ENCODE measurements at regions not wholly inside any gene's neighbourhood (a gene's known extent, or its start where the extent isn't known, plus 50 kb on each side); places are given as distances from the start of the nearest gene placed in this dataset.

DNA sequence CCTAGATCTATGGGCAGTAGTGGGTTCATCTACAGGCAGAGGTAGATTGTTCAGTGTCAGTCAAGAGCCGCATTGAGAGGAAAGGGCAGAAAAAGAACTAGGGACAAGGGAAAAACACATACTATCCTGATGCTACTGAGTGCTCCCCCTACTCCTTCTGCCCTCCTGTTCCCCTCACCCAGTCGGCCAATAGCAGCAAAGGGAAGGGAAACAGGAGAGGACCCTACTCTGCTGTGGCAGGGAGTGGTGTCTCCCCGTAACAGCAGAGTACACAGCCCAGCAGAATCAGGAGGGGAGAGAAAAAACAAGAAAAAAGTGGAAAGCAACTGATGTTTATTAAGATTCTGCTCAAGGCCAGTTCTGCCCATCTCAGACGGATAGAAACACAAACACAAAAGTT is 136.1 kb upstream of the CCDC150 start:
- peaks cover 4 to 11% of the 10 kb centered on the region in 2 experiments for H3K9me3 ChIP-seq (ENCODE audit: control insufficient read depth in 2 of 2, low read length in 2 of 2)
- Mint-ChIP-seq H3K9me3 (peaks cover 0 to 10% (median 4%) of the 10 kb centered on the region in 7 donors), H3K27me3 (peaks cover 13% of the 10 kb centered on the region), H3K27ac (no peak overlapping the region), H3K4me3 (no peak overlapping the region), H3K36me3 (peaks cover 2% of the 10 kb centered on the region), H3K4me1 (no peaks in the 10 kb centered on the region)
- H3K4me1 ChIP-seq (ENCODE audit: control insufficient read depth, insufficient read depth, low read length, poor library complexity, severe bottlenecking) = no peaks in the 10 kb centered on the region
- no peak overlapping the region for H3K27ac ChIP-seq (ENCODE audit: insufficient read depth, low read length, poor library complexity, severe bottlenecking)
- no peak overlapping the region for H3K4me3 ChIP-seq (ENCODE audit: low read depth, low read length)
- DNase-seq = no peak
- ATAC-seq (ENCODE audit: low read depth in 2 of 2) = no peak
- H3K36me3 ChIP-seq (ENCODE audit: control insufficient read depth, insufficient read depth, low read length) = no peaks in the 10 kb centered on the region
- peaks cover 3% of the 10 kb centered on the region for H3K27me3 ChIP-seq (ENCODE audit: control insufficient read depth, insufficient read depth, low read length)

DNA sequence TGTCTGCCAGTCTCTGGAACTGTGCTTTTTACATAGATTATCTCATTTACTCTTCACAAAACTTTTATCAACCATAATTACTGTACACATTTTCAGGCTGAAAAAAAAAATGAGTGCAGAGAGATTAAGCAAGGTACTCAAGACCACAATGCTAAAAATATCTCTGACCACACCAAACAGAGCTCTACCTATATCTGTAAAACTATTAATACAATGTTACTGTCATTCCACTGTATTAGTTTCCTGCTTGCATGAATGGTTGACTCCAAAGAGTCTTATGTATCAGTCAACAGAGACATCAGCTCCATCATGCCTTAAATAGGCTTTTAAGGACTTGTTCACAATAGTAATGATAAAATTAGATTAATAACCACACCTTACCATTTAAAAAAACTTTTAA is 134.7 kb upstream of the CCDC150 start:
- H3K27ac Mint-ChIP-seq = no peak overlapping the region
- H3K36me3 Mint-ChIP-seq = peaks cover 2% of the 10 kb centered on the region
- no peaks in the 10 kb centered on the region for H3K4me1 ChIP-seq (ENCODE audit: control insufficient read depth, insufficient read depth, low read length, poor library complexity, severe bottlenecking)
- ATAC-seq (ENCODE audit: low read depth in 2 of 2) (no peak), DNase-seq (no peak)
- no peak overlapping the region for H3K27ac ChIP-seq (ENCODE audit: insufficient read depth, low read length, poor library complexity, severe bottlenecking)
- peaks cover 14% of the 10 kb centered on the region for H3K27me3 Mint-ChIP-seq
- no peak overlapping the region for H3K4me3 Mint-ChIP-seq
- H3K9me3 ChIP-seq (ENCODE audit: control insufficient read depth in 2 of 2, low read length in 2 of 2) = peaks cover 0 to 1% of the 10 kb centered on the region in 2 experiments
- H3K27me3 ChIP-seq (ENCODE audit: control insufficient read depth, insufficient read depth, low read length) = peaks cover 3% of the 10 kb centered on the region
- H3K4me1 Mint-ChIP-seq = no peaks in the 10 kb centered on the region
- H3K4me3 ChIP-seq (ENCODE audit: low read depth, low read length) = no peak overlapping the region
- H3K36me3 ChIP-seq (ENCODE audit: control insufficient read depth, insufficient read depth, low read length) = no peaks in the 10 kb centered on the region
- peaks cover 0 to 5% (median 0%) of the 10 kb centered on the region in 7 donors for H3K9me3 Mint-ChIP-seq

DNA sequence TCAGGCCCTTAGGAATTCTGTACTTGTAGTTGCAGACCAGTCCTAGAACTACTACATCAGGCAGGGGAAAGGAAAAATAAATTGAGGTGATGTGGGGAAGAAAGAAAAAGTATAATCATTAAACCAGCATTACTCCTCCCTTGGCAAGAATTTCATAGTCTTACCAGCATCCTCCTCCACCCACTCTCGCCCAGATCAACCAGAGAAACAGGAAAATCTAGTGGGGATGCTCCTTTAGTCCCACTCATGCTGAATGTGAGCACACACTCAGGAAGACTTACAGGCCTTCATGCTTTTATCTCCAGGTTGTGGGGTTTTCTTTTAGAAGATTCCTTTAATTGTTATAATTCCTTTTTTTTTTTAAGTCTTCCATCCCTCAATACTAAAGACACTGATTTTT is 129.3 kb upstream of the CCDC150 start:
- H3K9me3 ChIP-seq (ENCODE audit: control insufficient read depth in 2 of 2, low read length in 2 of 2) = no peaks in the 10 kb centered on the region
- no peaks in the 10 kb centered on the region for H3K4me1 ChIP-seq (ENCODE audit: control insufficient read depth, insufficient read depth, low read length, poor library complexity, severe bottlenecking)
- no peak overlapping the region for H3K27ac ChIP-seq (ENCODE audit: insufficient read depth, low read length, poor library complexity, severe bottlenecking)
- no peak for ATAC-seq (ENCODE audit: low read depth in 2 of 2)
- no peaks in the 10 kb centered on the region for H3K4me1 Mint-ChIP-seq
- H3K4me3 Mint-ChIP-seq = no peak overlapping the region
- peaks cover 2% of the 10 kb centered on the region for H3K27me3 ChIP-seq (ENCODE audit: control insufficient read depth, insufficient read depth, low read length)
- DNase-seq = no peak
- H3K36me3 Mint-ChIP-seq = no peaks in the 10 kb centered on the region
- no peak overlapping the region for H3K27ac Mint-ChIP-seq
- peaks cover 24% of the 10 kb centered on the region for H3K27me3 Mint-ChIP-seq
- H3K9me3 Mint-ChIP-seq = peaks cover 0 to 1% (median 0%) of the 10 kb centered on the region in 7 donors
- H3K36me3 ChIP-seq (ENCODE audit: control insufficient read depth, insufficient read depth, low read length) = no peaks in the 10 kb centered on the region
- H3K4me3 ChIP-seq (ENCODE audit: low read depth, low read length) = no peak overlapping the region

DNA sequence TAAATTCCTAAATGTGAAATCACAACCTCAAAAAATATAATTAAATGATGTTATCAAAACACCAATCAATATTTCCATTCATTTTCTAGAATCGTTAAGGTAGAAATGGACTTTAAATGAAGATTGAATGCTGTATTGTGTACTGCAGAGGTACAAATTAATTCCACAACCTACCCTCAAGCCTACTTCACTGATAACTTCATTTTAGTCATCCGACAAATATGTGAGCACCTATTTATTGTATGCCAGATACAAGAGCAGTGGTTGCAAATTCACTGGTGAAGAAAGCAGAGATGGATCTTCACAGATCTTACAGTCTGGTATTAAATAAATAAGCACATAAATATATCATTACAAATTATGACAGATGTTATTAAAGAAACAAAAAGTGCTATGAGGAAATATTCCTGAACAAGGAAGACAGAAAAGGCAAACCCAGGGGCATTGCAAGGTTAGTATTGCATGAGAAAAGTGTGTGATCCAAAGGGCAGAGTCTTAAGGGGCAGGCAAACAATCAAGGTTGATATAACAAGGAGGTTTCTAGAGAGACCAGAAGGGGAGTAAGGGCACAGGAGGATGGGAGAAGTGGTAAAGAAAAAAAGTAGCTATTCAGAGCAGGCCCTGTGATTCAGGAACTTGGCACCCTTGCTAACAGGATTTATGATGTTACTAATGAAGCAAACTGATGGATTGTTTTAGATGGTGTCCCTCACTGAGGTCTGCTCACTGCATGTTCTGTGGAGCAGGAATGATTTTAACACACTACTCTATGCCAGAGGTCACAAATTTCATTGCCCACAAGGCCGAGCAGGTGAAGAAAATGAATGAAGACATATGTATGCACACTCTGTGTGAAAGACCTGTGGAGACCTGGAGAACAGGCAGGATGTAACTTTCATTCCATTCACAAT is 128.0 kb upstream of the CCDC150 start:
- no peaks in the 10 kb centered on the region for H3K4me1 ChIP-seq (ENCODE audit: control insufficient read depth, insufficient read depth, low read length, poor library complexity, severe bottlenecking)
- H3K27ac ChIP-seq (ENCODE audit: insufficient read depth, low read length, poor library complexity, severe bottlenecking) = no peak overlapping the region
- H3K4me3 Mint-ChIP-seq = no peak overlapping the region
- no peak overlapping the region for H3K4me3 ChIP-seq (ENCODE audit: low read depth, low read length)
- H3K36me3 Mint-ChIP-seq = no peaks in the 10 kb centered on the region
- no peaks in the 10 kb centered on the region for H3K9me3 ChIP-seq (ENCODE audit: control insufficient read depth in 2 of 2, low read length in 2 of 2)
- ATAC-seq (ENCODE audit: low read depth in 2 of 2) (no peak), DNase-seq (no peak)
- H3K27ac Mint-ChIP-seq = no peak overlapping the region
- H3K4me1 Mint-ChIP-seq = no peaks in the 10 kb centered on the region
- H3K27me3 ChIP-seq (ENCODE audit: control insufficient read depth, insufficient read depth, low read length) = peaks cover 2% of the 10 kb centered on the region
- H3K9me3 Mint-ChIP-seq = no peaks in the 10 kb centered on the region
- no peaks in the 10 kb centered on the region for H3K36me3 ChIP-seq (ENCODE audit: control insufficient read depth, insufficient read depth, low read length)
- peaks cover 27% of the 10 kb centered on the region for H3K27me3 Mint-ChIP-seq

DNA sequence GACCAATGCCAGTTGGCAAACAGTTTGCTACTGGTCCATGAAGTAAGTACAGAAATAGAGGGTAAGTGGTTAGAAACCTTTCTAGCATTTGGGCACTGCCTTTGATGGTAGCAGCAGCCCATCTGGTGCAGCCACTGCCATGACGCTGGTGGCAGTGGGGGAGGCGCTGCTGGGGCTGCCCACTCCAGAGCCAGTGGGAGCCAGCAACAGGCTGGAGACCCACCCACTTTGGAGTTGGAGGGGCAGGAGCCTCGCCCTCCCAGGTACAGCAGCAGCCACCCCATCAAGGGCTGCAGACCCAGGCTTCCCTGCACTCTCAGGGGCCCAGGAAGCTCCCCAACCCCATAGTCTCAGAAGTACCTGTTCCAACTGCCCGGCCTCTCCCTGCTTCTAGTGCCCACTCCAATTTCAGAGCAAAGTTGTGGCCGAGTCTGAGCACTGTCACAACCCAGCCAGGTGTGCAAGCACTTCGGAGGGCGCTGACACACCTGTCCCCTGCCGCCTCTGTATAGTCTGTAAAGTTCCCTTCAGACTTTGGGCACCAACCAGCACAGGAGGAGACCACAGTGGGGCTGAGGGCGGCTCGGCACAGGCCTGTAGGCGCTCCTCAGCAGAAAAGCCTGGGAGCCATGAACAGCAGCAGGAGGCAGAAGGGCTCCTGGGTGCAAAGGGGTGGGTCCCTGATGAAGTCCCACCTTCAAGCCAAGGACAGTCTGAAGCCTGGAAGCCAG is 125.6 kb upstream of the CCDC150 start:
- Mint-ChIP-seq H3K36me3 (no peaks in the 10 kb centered on the region), H3K9me3 (no peaks in the 10 kb centered on the region), H3K4me1 (no peaks in the 10 kb centered on the region), H3K27ac (no peak overlapping the region), H3K27me3 (peaks cover 23% of the 10 kb centered on the region), H3K4me3 (no peak overlapping the region)
- DNase-seq (no peak), ATAC-seq (ENCODE audit: low read depth in 2 of 2) (no peak)
- H3K36me3 ChIP-seq (ENCODE audit: control insufficient read depth, insufficient read depth, low read length) = no peaks in the 10 kb centered on the region
- H3K27me3 ChIP-seq (ENCODE audit: control insufficient read depth, insufficient read depth, low read length) = peaks cover 2% of the 10 kb centered on the region
- H3K4me3 ChIP-seq (ENCODE audit: low read depth, low read length) = no peak overlapping the region
- H3K9me3 ChIP-seq (ENCODE audit: control insufficient read depth in 2 of 2, low read length in 2 of 2) = no peaks in the 10 kb centered on the region
- H3K4me1 ChIP-seq (ENCODE audit: control insufficient read depth, insufficient read depth, low read length, poor library complexity, severe bottlenecking) = no peaks in the 10 kb centered on the region
- H3K27ac ChIP-seq (ENCODE audit: insufficient read depth, low read length, poor library complexity, severe bottlenecking) = no peak overlapping the region

DNA sequence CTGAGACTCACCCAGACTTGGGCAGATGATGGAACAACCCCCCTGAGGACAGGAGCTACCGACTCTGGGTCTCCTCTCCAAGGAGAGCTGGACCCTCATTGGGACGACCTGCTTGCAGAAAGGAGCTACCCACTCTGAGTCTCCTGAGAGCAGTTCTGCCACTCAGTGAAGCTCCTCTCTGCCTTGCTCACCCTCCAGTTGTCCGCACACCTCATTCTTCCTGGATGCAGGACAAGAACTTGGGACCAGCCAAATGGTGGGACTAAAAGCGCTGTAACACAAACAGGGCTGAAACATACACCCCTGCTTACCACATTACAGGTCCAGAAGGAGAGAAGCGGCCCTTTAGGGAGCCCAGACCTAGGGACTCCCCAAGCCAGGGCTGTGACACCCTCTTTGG is 124.9 kb upstream of the CCDC150 start:
- no peaks in the 10 kb centered on the region for H3K9me3 ChIP-seq (ENCODE audit: control insufficient read depth in 2 of 2, low read length in 2 of 2)

DNA sequence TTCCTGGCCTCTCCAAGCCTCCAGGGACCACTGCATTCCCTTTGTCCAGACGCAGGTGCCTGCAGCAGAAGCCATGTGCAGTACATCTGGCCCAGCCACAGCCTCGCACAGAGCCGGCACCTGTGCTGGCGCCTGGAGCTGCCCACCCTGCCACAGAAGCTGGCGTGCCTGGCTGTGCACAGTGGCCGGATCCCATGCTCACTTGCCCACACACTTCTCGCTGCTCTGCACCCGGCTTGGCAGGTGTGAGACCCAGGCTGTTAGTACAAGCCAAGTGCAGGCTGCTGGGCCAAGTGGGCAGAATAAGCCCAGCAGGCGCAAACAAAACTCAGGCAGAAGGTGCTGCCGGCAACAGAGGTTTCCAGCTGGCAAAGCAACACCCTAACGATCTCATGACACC is 124.5 kb upstream of the CCDC150 start:
- no peak overlapping the region for H3K4me3 ChIP-seq (ENCODE audit: low read depth, low read length)
- H3K4me1 Mint-ChIP-seq = no peaks in the 10 kb centered on the region
- no peak overlapping the region for H3K4me3 Mint-ChIP-seq
- H3K27me3 ChIP-seq (ENCODE audit: control insufficient read depth, insufficient read depth, low read length) = peaks cover under 1% of the 10 kb centered on the region
- no peak for ATAC-seq (ENCODE audit: low read depth in 2 of 2)
- DNase-seq = no peak
- no peaks in the 10 kb centered on the region for H3K9me3 Mint-ChIP-seq
- H3K27ac ChIP-seq (ENCODE audit: insufficient read depth, low read length, poor library complexity, severe bottlenecking) = no peak overlapping the region
- H3K4me1 ChIP-seq (ENCODE audit: control insufficient read depth, insufficient read depth, low read length, poor library complexity, severe bottlenecking) = no peaks in the 10 kb centered on the region
- peaks cover 20% of the 10 kb centered on the region for H3K27me3 Mint-ChIP-seq
- no peaks in the 10 kb centered on the region for H3K36me3 ChIP-seq (ENCODE audit: control insufficient read depth, insufficient read depth, low read length)
- H3K9me3 ChIP-seq (ENCODE audit: control insufficient read depth in 2 of 2, low read length in 2 of 2) = no peaks in the 10 kb centered on the region
- H3K36me3 Mint-ChIP-seq = no peaks in the 10 kb centered on the region
- H3K27ac Mint-ChIP-seq = no peak overlapping the region

More for the DNA sequence above, 124.9 kb upstream of the CCDC150 start:
- Histone ChIP-seq H3K4me3 (ENCODE audit: low read depth, low read length) (no peak overlapping the region), H3K36me3 (ENCODE audit: control insufficient read depth, insufficient read depth, low read length) (no peaks in the 10 kb centered on the region), H3K27ac (ENCODE audit: insufficient read depth, low read length, poor library complexity, severe bottlenecking) (no peak overlapping the region), H3K4me1 (ENCODE audit: control insufficient read depth, insufficient read depth, low read length, poor library complexity, severe bottlenecking) (no peaks in the 10 kb centered on the region), H3K27me3 (ENCODE audit: control insufficient read depth, insufficient read depth, low read length) (peaks cover 2% of the 10 kb centered on the region)
- peaks cover 23% of the 10 kb centered on the region for H3K27me3 Mint-ChIP-seq
- ATAC-seq (ENCODE audit: low read depth in 2 of 2) (no peak), DNase-seq (no peak)
- no peak overlapping the region for H3K27ac Mint-ChIP-seq
- no peaks in the 10 kb centered on the region for H3K9me3 Mint-ChIP-seq
- no peaks in the 10 kb centered on the region for H3K36me3 Mint-ChIP-seq
- H3K4me3 Mint-ChIP-seq = no peak overlapping the region
- no peaks in the 10 kb centered on the region for H3K4me1 Mint-ChIP-seq
